Epithelial cell of proximal tubule (primary cell): ENCODE measurements at regions not wholly inside any gene's neighbourhood (a gene's known extent, or its start where the extent isn't known, plus 50 kb on each side); places are given as distances from the start of the nearest gene placed in this dataset.

ENCODE experiments used
- DNase-seq: peaks from one replicate; pipeline ENCODE4 v3.0.0-alpha.2; 2011; ENCODE audit warnings: low read depth
- H3K4me3 ChIP-seq: 2 replicates; pipeline ENCODE4 v1.5.1; 2011; ENCODE audit warnings: low read depth, mild to moderate bottlenecking, low read length
- CTCF ChIP-seq: conservative IDR thresholded peaks from 2 replicates; pipeline ENCODE4 v1.5.1; 2012; ENCODE audit warnings: low read depth, mild to moderate bottlenecking, low read length

DNA sequence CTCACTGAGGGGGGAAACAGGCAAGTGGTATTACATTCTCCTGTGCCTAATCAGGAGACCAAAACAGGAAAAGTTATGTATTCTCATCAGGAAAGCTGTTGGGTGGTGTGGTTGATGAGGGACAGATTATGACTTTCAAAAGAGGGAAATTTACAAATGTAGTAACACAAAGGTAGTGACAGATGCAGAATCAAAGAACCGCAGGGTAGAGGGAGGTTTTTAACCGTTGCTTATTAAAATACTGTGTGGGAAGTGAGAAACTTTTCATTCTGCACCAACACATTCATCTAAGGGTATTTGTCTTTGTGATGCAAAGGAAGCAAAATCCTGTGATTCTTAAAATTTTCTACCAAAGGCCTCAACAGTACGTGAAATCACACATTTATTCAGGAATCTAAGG lies 288.2 kb upstream of the MAN1A1 start:
- no peak for DNase-seq
- no peak overlapping the region for H3K4me3 ChIP-seq
- no peak for TF ChIP-seq CTCF

DNA sequence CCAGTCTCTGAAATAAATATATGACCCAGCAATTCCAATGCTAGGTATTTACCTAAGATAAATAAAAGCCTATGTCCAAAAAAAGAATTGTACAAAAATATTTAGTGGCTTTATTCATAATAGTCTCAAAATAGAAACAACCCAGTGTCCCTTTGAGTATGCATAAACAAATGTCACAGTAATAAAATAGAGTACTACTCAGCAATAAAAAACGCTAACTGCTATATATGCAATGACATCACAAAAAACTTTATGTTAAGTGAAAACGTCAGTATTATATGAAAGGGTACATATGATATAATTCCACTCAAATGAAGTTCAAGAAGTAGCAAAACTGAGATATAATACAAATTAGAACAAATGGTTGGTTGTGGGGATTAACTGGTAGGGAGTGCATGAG lies 286.5 kb upstream of the MAN1A1 start:
- no peak for TF ChIP-seq CTCF
- DNase-seq: no peak
- no peak overlapping the region for H3K4me3 ChIP-seq

GRCh38 chr6:119633461-119633860 lies 283.9 kb upstream of the MAN1A1 start:
- no peak for DNase-seq
- no peak for TF ChIP-seq CTCF

DNA sequence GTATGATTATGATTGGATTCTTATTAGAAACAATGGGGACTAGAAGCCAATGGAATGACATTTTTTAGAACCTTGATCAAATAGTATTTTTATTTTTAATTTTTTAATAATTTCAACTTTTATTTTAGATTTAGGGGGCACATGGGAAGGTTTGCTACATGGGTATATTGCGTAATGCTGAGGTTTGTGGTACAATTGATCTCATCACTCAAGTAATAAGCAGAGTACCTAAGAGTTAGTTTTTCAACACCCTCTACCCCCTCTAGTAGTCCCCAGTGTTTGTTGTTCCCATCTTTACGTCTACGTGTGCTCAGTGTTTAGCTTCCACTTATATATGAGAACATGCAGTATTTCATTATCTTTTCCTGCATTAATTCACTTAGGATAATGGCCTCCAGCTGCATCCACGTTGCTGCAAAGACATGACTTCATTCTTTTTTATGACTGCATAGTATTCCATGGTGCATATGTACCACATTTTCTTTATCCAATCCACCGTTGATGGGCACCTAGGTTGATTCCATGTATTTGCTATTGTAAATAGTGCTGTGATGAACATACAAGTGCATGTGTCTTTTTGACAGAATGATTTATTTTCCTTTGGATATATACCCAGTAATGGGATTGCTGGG lies 281.1 kb upstream of the MAN1A1 start:
- no peak for DNase-seq
- no peak overlapping the region for H3K4me3 ChIP-seq
- TF ChIP-seq CTCF: no peak

More at GRCh38 chr6:119633461-119633860, 283.9 kb upstream of the MAN1A1 start:
- H3K4me3 ChIP-seq: no peak overlapping the region

- H3K4me3 ChIP-seq: no peak overlapping the region
- no peak for DNase-seq
- no peak for TF ChIP-seq CTCF
Observed at GRCh38 chr6:119628691-119629594, 279.4 kb upstream of the MAN1A1 start.

- H3K4me3 ChIP-seq: no peak overlapping the region
Observed at GRCh38 chr6:119627908-119628669, 278.5 kb upstream of the MAN1A1 start.

More at GRCh38 chr6:119627908-119628669, 278.5 kb upstream of the MAN1A1 start:
- DNase-seq: peak; percentile 22
- peak; percentile 14 for TF ChIP-seq CTCF
